ENCODE measurements at regions not wholly inside any gene's neighbourhood (a gene's known extent, or its start where the extent isn't known, plus 50 kb on each side); places are given as distances from the start of the nearest gene placed in this dataset.
A peak's percentile ranks its signal among the peaks of the same experiment; 100 is the strongest.

- TF ChIP-seq CTCF (conservative IDR thresholded peaks at IDR 0.05) = no peak
- Histone ChIP-seq H3K36me3 (ENCODE audit: control insufficient read depth, insufficient read depth, low read length) (no peaks in the 10 kb centered on the region), H3K9ac (ENCODE audit: extremely low read depth, low read length, poor library complexity, severe bottlenecking) (no peak overlapping the region), H3K4me1 (ENCODE audit: control insufficient read depth, insufficient read depth, low read length) (peaks cover 12% of the 10 kb centered on the region), H3K27ac (ENCODE audit: low read depth, low read length) (no peak overlapping the region), H3K9me3 (ENCODE audit: control insufficient read depth, low read length) (no peaks in the 10 kb centered on the region), H3K27me3 (ENCODE audit: control insufficient read depth, insufficient read depth, low read length, poor library complexity, severe bottlenecking) (no peaks in the 10 kb centered on the region), H3K4me3 (ENCODE audit: low read length) (no peak overlapping the region)
- no peak for DNase-seq
- H3K36me3 Mint-ChIP-seq (ENCODE audit: low read depth) = no peaks in the 10 kb centered on the region
- peak overlapping the region; percentile 17 for H3K27ac Mint-ChIP-seq
- no peaks in the 10 kb centered on the region for H3K9me3 Mint-ChIP-seq
- H3K4me1 Mint-ChIP-seq = peaks cover 56% of the 10 kb centered on the region
- no peaks in the 10 kb centered on the region for H3K27me3 Mint-ChIP-seq (ENCODE audit: insufficient read depth)
- no peak overlapping the region for H3K4me3 Mint-ChIP-seq
- 87% methylated on average over 4 of the region's 4 CpGs; no CpG with 5 or more reads in 1 of the 2 experiments for WGBS, 2 experiments (ENCODE audit: insufficient coverage in 1 of 2, insufficient read length in 1 of 2)
Observed at GRCh38 chr2:58764338-58765104, 523.4 kb upstream of the FANCL start.

- Histone ChIP-seq H3K9ac (ENCODE audit: extremely low read depth, low read length, poor library complexity, severe bottlenecking) (no peak overlapping the region), H3K27ac (ENCODE audit: low read depth, low read length) (no peak overlapping the region), H3K4me3 (ENCODE audit: low read length) (no peak overlapping the region), H3K4me1 (ENCODE audit: control insufficient read depth, insufficient read depth, low read length) (peaks cover 12% of the 10 kb centered on the region), H3K36me3 (ENCODE audit: control insufficient read depth, insufficient read depth, low read length) (no peaks in the 10 kb centered on the region), H3K27me3 (ENCODE audit: control insufficient read depth, insufficient read depth, low read length, poor library complexity, severe bottlenecking) (no peaks in the 10 kb centered on the region), H3K9me3 (ENCODE audit: control insufficient read depth, low read length) (no peaks in the 10 kb centered on the region)
- H3K9me3 Mint-ChIP-seq = no peaks in the 10 kb centered on the region
- H3K36me3 Mint-ChIP-seq (ENCODE audit: low read depth) = no peaks in the 10 kb centered on the region
- peak; percentile 94 for DNase-seq
- no peak overlapping the region for H3K4me3 Mint-ChIP-seq
- H3K4me1 Mint-ChIP-seq = peaks cover 43% of the 10 kb centered on the region
- no peak overlapping the region for H3K27ac Mint-ChIP-seq
- H3K27me3 Mint-ChIP-seq (ENCODE audit: insufficient read depth) = no peaks in the 10 kb centered on the region
- 43% methylated on average over 2 to 5 of the region's 5 CpGs for WGBS, 2 experiments (ENCODE audit: insufficient coverage in 1 of 2, insufficient read length in 1 of 2)
- peak; percentile 93 for TF ChIP-seq CTCF (conservative IDR thresholded peaks at IDR 0.05)
Observed at GRCh38 chr2:58762176-58762781, 521.2 kb upstream of the FANCL start.

GRCh38 chr2:58757971-58758370 is 516.8 kb upstream of the FANCL start:
- peaks cover under 1% of the 10 kb centered on the region for H3K9me3 ChIP-seq (ENCODE audit: control insufficient read depth, low read length)
- H3K27ac Mint-ChIP-seq = no peak overlapping the region
- H3K9ac ChIP-seq (ENCODE audit: extremely low read depth, low read length, poor library complexity, severe bottlenecking) = no peak overlapping the region
- H3K27ac ChIP-seq (ENCODE audit: low read depth, low read length) = no peak overlapping the region
- peaks cover 8% of the 10 kb centered on the region for H3K9me3 Mint-ChIP-seq
- H3K4me1 ChIP-seq (ENCODE audit: control insufficient read depth, insufficient read depth, low read length) = peaks cover 12% of the 10 kb centered on the region
- no peak overlapping the region for H3K4me3 Mint-ChIP-seq
- peaks cover 28% of the 10 kb centered on the region for H3K4me1 Mint-ChIP-seq
- 92 to 100% methylated on average over 3 to 6 of the region's 6 CpGs for WGBS, 2 experiments (ENCODE audit: insufficient coverage in 1 of 2, insufficient read length in 1 of 2)
- no peaks in the 10 kb centered on the region for H3K36me3 ChIP-seq (ENCODE audit: control insufficient read depth, insufficient read depth, low read length)
- no peak for DNase-seq
- no peak overlapping the region for H3K4me3 ChIP-seq (ENCODE audit: low read length)
- peaks cover 4% of the 10 kb centered on the region for H3K36me3 Mint-ChIP-seq (ENCODE audit: low read depth)
- no peaks in the 10 kb centered on the region for H3K27me3 Mint-ChIP-seq (ENCODE audit: insufficient read depth)
- TF ChIP-seq CTCF (conservative IDR thresholded peaks at IDR 0.05) = no peak
- no peaks in the 10 kb centered on the region for H3K27me3 ChIP-seq (ENCODE audit: control insufficient read depth, insufficient read depth, low read length, poor library complexity, severe bottlenecking)

All from endodermal cell (in vitro differentiated cells).